RCC 7860 (cell line): ENCODE measurements at regions not wholly inside any gene's neighbourhood (a gene's known extent, or its start where the extent isn't known, plus 50 kb on each side); places are given as distances from the start of the nearest gene placed in this dataset.

Experiments
- DNase-seq: peaks from one replicate; pipeline ENCODE4 v3.0.0-alpha.2; 2015; ENCODE audit warnings: low spot score
- FAIRE-seq: peaks from 2 replicates; lab custom pipeline; 2012; peaks lifted over from hg19 to GRCh38; lab: Jason Lieb, UNC

- FAIRE-seq (no peak), DNase-seq (no peak)
Measured at GRCh38 chr14:62626416-62626815, 418.8 kb downstream of the KCNH5 start.

- FAIRE-seq = no peak
- no peak for DNase-seq
Measured at GRCh38 chr14:62629176-62629725, 416.0 kb downstream of the KCNH5 start.

- FAIRE-seq = no peak
- no peak for DNase-seq
Measured at GRCh38 chr14:62631176-62631575, 414.1 kb downstream of the KCNH5 start.

GRCh38 chr14:62632771-62633170, 412.5 kb downstream of the KCNH5 start:
- FAIRE-seq (no peak), DNase-seq (no peak)

- DNase-seq (no peak), FAIRE-seq (no peak)
Measured at GRCh38 chr14:62645649-62646048, 399.6 kb downstream of the KCNH5 start.
